WTC11 (cell line): ENCODE measurements at regions not wholly inside any gene's neighbourhood (a gene's known extent, or its start where the extent isn't known, plus 50 kb on each side); places are given as distances from the start of the nearest gene placed in this dataset.

Source experiments
- ATAC-seq: fragments of 200-7000 bp; cut with Tn5 transposase; 2 replicates; pipeline ENCODE4 v1.10.0; 2021; ENCODE audit warnings: mild to moderate bottlenecking, moderate library complexity
- CTCF ChIA-PET: fragments of 300-600 bp; sonication (Branson Sonifier 250); formaldehyde crosslinking; loops from one replicate; lab custom pipeline; 2021; ENCODE audit warnings: antibody characterized with exemption; lab: Charles Lee
- POLR2A ChIA-PET: fragments of 350-600 bp; sonication (Branson Sonifier 250); formaldehyde crosslinking; loops from one replicate; lab custom pipeline; 2021; ENCODE audit warnings: antibody characterized with exemption; lab: Charles Lee
- DNase-seq: peaks from one replicate; pipeline ENCODE4 v3.0.0; 2021; ENCODE audit warnings: low spot score
- H3K27ac Mint-ChIP-seq: 2 replicates; pipeline ENCODE4 v1.8.0; 2021; ENCODE audit warnings: mixed read lengths
- H3K27me3 Mint-ChIP-seq: 2 replicates; pipeline ENCODE4 v1.8.0; 2021; ENCODE audit warnings: low read depth, mild to moderate bottlenecking, moderate library complexity, mixed read lengths
- H3K36me3 Mint-ChIP-seq: 2 replicates; pipeline ENCODE4 v1.8.0; 2021; ENCODE audit warnings: mixed read lengths
- H3K4me1 Mint-ChIP-seq: 2 replicates; pipeline ENCODE4 v1.8.0; 2022; ENCODE audit warnings: mixed read lengths
- H3K4me3 Mint-ChIP-seq: 2 replicates; pipeline ENCODE4 v1.8.0; 2021; ENCODE audit warnings: mild to moderate bottlenecking, moderate library complexity, mixed read lengths
- H3K9me3 Mint-ChIP-seq: 2 replicates; pipeline ENCODE4 v1.8.0; 2021; ENCODE audit warnings: mixed read lengths
- CTCF ChIP-seq: fragments of 200-600 bp; IDR thresholded peaks from 2 replicates; pipeline ENCODE4 v1.8.0; 2022; ENCODE audit warnings: antibody characterized with exemption
- GRHL2 ChIP-seq: fragments of 250-450 bp; sonication (Bioruptor Pico); IDR thresholded peaks from 2 replicates; pipeline ENCODE4 v1.8.0; 2022; ENCODE audit warnings: mild to moderate bottlenecking, moderate library complexity; ENCODE audit not compliant: insufficient replicate concordance, severe bottlenecking
- NFE2L1 ChIP-seq: sonication (generic); formaldehyde crosslinking; IDR thresholded peaks from 2 replicates; pipeline ENCODE4 v1.8.1; 2023; ENCODE audit warnings: missing genetic modification reagents
- NR2C2 ChIP-seq: sonication (generic); formaldehyde crosslinking; IDR thresholded peaks from 2 replicates; pipeline ENCODE4 v1.8.0; 2022; ENCODE audit warnings: mild to moderate bottlenecking, missing genetic modification reagents
- RELA ChIP-seq: sonication (generic); formaldehyde crosslinking; IDR thresholded peaks from 2 replicates; pipeline ENCODE4 v1.8.1; 2022; ENCODE audit warnings: missing genetic modification reagents, mild to moderate bottlenecking, borderline replicate concordance
- RORB ChIP-seq: fragments of 250-450 bp; sonication (Bioruptor Pico); IDR thresholded peaks from 2 replicates; pipeline ENCODE4 v1.9.0; 2021; ENCODE audit warnings: mild to moderate bottlenecking
- SMAD4 ChIP-seq: sonication (generic); formaldehyde crosslinking; IDR thresholded peaks from 2 replicates; pipeline ENCODE4 v1.8.0; 2022; ENCODE audit warnings: mild to moderate bottlenecking, missing genetic modification reagents
- ZNF281 ChIP-seq: sonication (generic); formaldehyde crosslinking; IDR thresholded peaks from 2 replicates; pipeline ENCODE4 v1.8.0; 2023; ENCODE audit warnings: mild to moderate bottlenecking, missing genetic modification reagents
- ZNF317 ChIP-seq: sonication (generic); formaldehyde crosslinking; IDR thresholded peaks from 2 replicates; pipeline ENCODE4 v1.8.1; 2023; ENCODE audit warnings: low read depth, mild to moderate bottlenecking, moderate library complexity, missing genetic modification reagents, borderline replicate concordance
- ZNF532 ChIP-seq: fragments of 250-450 bp; sonication (Bioruptor Pico); IDR thresholded peaks from 2 replicates; pipeline ENCODE4 v1.9.0; 2021; ENCODE audit warnings: mild to moderate bottlenecking, borderline replicate concordance

GRCh38 chr9:23321049-23321448, 505.0 kb downstream of the ELAVL2 start:
- POLR2A ChIA-PET, result no interaction called here
- H3K27ac Mint-ChIP-seq, result no peak overlapping the region
- CTCF ChIA-PET, result no interaction called here

GRCh38 chr9:23322392-23322791, 503.6 kb downstream of the ELAVL2 start:
- ATAC-seq (no peak), DNase-seq (no peak)
- no peak overlapping the region for H3K27ac Mint-ChIP-seq

More at GRCh38 chr9:23321049-23321448, 505.0 kb downstream of the ELAVL2 start:
- DNase-seq (no peak), ATAC-seq (no peak)
- no peaks in the 10 kb centered on the region for H3K36me3 Mint-ChIP-seq
- no peak overlapping the region for H3K4me3 Mint-ChIP-seq
- peaks cover 69% of the 10 kb centered on the region for H3K27me3 Mint-ChIP-seq
- peaks cover 4% of the 10 kb centered on the region for H3K9me3 Mint-ChIP-seq
- H3K4me1 Mint-ChIP-seq, result peaks cover 9% of the 10 kb centered on the region
- TF ChIP-seq RELA (no peak), SMAD4 (CRISPR knock-in tag) (no peak), NFE2L1 (CRISPR knock-in tag) (no peak), GRHL2 (no peak), ZNF532 (CRISPR knock-in tag) (no peak), RORB (CRISPR knock-in tag) (no peak), NR2C2 (CRISPR knock-in tag) (no peak)

More at GRCh38 chr9:23322392-23322791, 503.6 kb downstream of the ELAVL2 start:
- ChIA-PET POLR2A (no interaction called here), CTCF (interaction anchor here (1.0 kb wide), 1 partner anchor 68 kb away, joined by 3 read pairs; no protein-coding TSS in a partner anchor)
- peaks cover 9% of the 10 kb centered on the region for H3K4me1 Mint-ChIP-seq
- no peak for TF ChIP-seq ZNF317 (CRISPR knock-in tag)
- 0 out of 2 replicates have a peak, but pooled peaks have one; percentile 14 for TF ChIP-seq CTCF
- TF ChIP-seq ZNF281 (CRISPR knock-in tag), result no peak
- H3K4me3 Mint-ChIP-seq, result no peak overlapping the region
- H3K9me3 Mint-ChIP-seq, result peaks cover 4% of the 10 kb centered on the region
- no peaks in the 10 kb centered on the region for H3K36me3 Mint-ChIP-seq
- peaks cover 83% of the 10 kb centered on the region for H3K27me3 Mint-ChIP-seq
